H9 (cell line): ENCODE measurements at regions not wholly inside any gene's neighbourhood (a gene's known extent, or its start where the extent isn't known, plus 50 kb on each side); places are given as distances from the start of the nearest gene placed in this dataset.

Experiments
- DNase-seq: peaks from one replicate; pipeline ENCODE4 v3.0.0-alpha.2; 2017
- H2AFZ ChIP-seq: one replicate; pipeline ENCODE4 v1.6.1; 2013; ENCODE audit warnings: mild to moderate bottlenecking, low read length, control low read depth, moderate library complexity
- H2AK5ac ChIP-seq: 2 replicates; pipeline ENCODE4 v1.6.1; 2013; ENCODE audit warnings: low read length, control low read depth, mixed read lengths; ENCODE audit not compliant: insufficient read length
- H2BK120ac ChIP-seq: one replicate; pipeline ENCODE4 v1.6.1; 2013; ENCODE audit warnings: low read depth, mild to moderate bottlenecking, low read length, control low read depth, inconsistent platforms; ENCODE audit not compliant: poor library complexity, severe bottlenecking
- H2BK12ac ChIP-seq: 2 replicates; pipeline ENCODE4 v1.6.1; 2013; ENCODE audit warnings: low read length, control low read depth, mixed read lengths, low read depth; ENCODE audit not compliant: insufficient read length
- H2BK15ac ChIP-seq: 2 replicates; pipeline ENCODE4 v1.6.1; 2013; ENCODE audit warnings: low read depth, low read length, control low read depth
- H2BK20ac ChIP-seq: one replicate; pipeline ENCODE4 v1.6.1; 2013; ENCODE audit warnings: low read depth, mild to moderate bottlenecking, low read length, control low read depth, inconsistent platforms; ENCODE audit not compliant: poor library complexity, severe bottlenecking
- H2BK5ac ChIP-seq: 2 replicates; pipeline ENCODE4 v1.6.1; 2013; ENCODE audit warnings: low read length, control low read depth, mixed read lengths; ENCODE audit not compliant: insufficient read length
- H3K14ac ChIP-seq: 2 replicates; pipeline ENCODE4 v1.6.1; 2013; ENCODE audit warnings: low read length, control low read depth; ENCODE audit not compliant: insufficient read depth
- H3K18ac ChIP-seq: 2 replicates; pipeline ENCODE4 v1.6.1; 2013; ENCODE audit warnings: low read depth, mild to moderate bottlenecking, mixed read lengths, low read length, control low read depth; ENCODE audit not compliant: insufficient read length
- H3K23ac ChIP-seq: 2 replicates; pipeline ENCODE4 v1.6.1; 2013; ENCODE audit warnings: low read length, control low read depth, mixed read lengths, low read depth; ENCODE audit not compliant: insufficient read length
- H3K23me2 ChIP-seq: 2 replicates; pipeline ENCODE4 v1.6.1; 2013; ENCODE audit warnings: low read depth, mild to moderate bottlenecking, mixed read lengths, low read length, control low read depth; ENCODE audit not compliant: insufficient read length, poor library complexity, severe bottlenecking
- H3K27ac ChIP-seq: 2 replicates; pipeline ENCODE4 v1.5.1; 2013; ENCODE audit warnings: low read length, control low read depth, mixed read lengths, low read depth; ENCODE audit not compliant: insufficient read length
- H3K27me3 ChIP-seq: 2 replicates; pipeline ENCODE4 v1.6.1; 2013; ENCODE audit warnings: low read length, control low read depth, inconsistent platforms; ENCODE audit not compliant: insufficient read depth
- H3K4ac ChIP-seq: 2 replicates; pipeline ENCODE4 v1.6.1; 2013; ENCODE audit warnings: low read depth, mild to moderate bottlenecking, control low read depth, inconsistent platforms, low read length, moderate library complexity
- H3K4me1 ChIP-seq: 2 replicates; pipeline ENCODE4 v1.6.1; 2013; ENCODE audit warnings: low read length, control low read depth, inconsistent platforms; ENCODE audit not compliant: insufficient read depth
- H3K4me2 ChIP-seq: 2 replicates; pipeline ENCODE4 v1.6.1; 2013; ENCODE audit warnings: low read length, control low read depth, mixed read lengths; ENCODE audit not compliant: insufficient read length, insufficient read depth
- H3K56ac ChIP-seq: 2 replicates; pipeline ENCODE4 v1.6.1; 2013; ENCODE audit warnings: low read depth, mild to moderate bottlenecking, mixed read lengths, low read length, control low read depth; ENCODE audit not compliant: insufficient read length
- H3K79me1 ChIP-seq: 2 replicates; pipeline ENCODE4 v1.6.1; 2013; ENCODE audit warnings: low read depth, mild to moderate bottlenecking, moderate library complexity, low read length, control low read depth, inconsistent platforms; ENCODE audit not compliant: insufficient read depth, poor library complexity, severe bottlenecking
- H3K79me2 ChIP-seq: 2 replicates; pipeline ENCODE4 v1.6.1; 2013; ENCODE audit warnings: low read length, control low read depth, inconsistent platforms; ENCODE audit not compliant: insufficient read depth
- H3K9ac ChIP-seq: 2 replicates; pipeline ENCODE4 v1.6.1; 2013; ENCODE audit warnings: low read length, control low read depth, mixed read lengths; ENCODE audit not compliant: insufficient read length; ENCODE audit errors: extremely low read depth
- H3K9me3 ChIP-seq: one replicate; pipeline ENCODE4 v1.6.1; 2013; ENCODE audit warnings: low read depth, low read length, inconsistent platforms; ENCODE audit not compliant: control insufficient read depth
- H3T11ph ChIP-seq: one replicate; pipeline ENCODE4 v1.6.1; 2013; ENCODE audit warnings: mild to moderate bottlenecking, low read length, control low read depth, inconsistent platforms
- H4K20me1 ChIP-seq: one replicate; pipeline ENCODE4 v1.6.1; 2013; ENCODE audit not compliant: control insufficient read depth, insufficient read length, insufficient read depth
- H4K5ac ChIP-seq: 2 replicates; pipeline ENCODE4 v1.6.1; 2013; ENCODE audit warnings: low read depth, mild to moderate bottlenecking, mixed read lengths, low read length, control low read depth; ENCODE audit not compliant: insufficient read length
- H4K8ac ChIP-seq: replicated peaks from 2 replicates; pipeline ENCODE4 v1.6.1; 2013; ENCODE audit warnings: low read length, control low read depth, mixed read lengths, low read depth; ENCODE audit not compliant: insufficient read length
- H4K91ac ChIP-seq: 2 replicates; pipeline ENCODE4 v1.6.1; 2013; ENCODE audit warnings: low read depth, mild to moderate bottlenecking, moderate library complexity, mixed read lengths, low read length, control low read depth; ENCODE audit not compliant: insufficient read length
- H3K27ac Mint-ChIP-seq, 3 experiments: 2 replicates in 2 of 3; 3 replicates in 1 of 3; pipeline ENCODE4 v1.8.0; 2020 to 2021; ENCODE audit warnings: mixed read lengths in 3 of 3, mild to moderate bottlenecking in 1 of 3, moderate library complexity in 1 of 3
- H3K27me3 Mint-ChIP-seq: 2 replicates; pipeline ENCODE4 v1.8.0; 2021; ENCODE audit warnings: low read depth, mild to moderate bottlenecking, moderate library complexity, mixed read lengths
- H3K36me3 Mint-ChIP-seq, 3 experiments: 2 replicates in 2 of 3; 3 replicates in 1 of 3; pipeline ENCODE4 v1.8.0; 2020 to 2021; ENCODE audit warnings: low read depth in 3 of 3, mixed read lengths in 3 of 3; ENCODE audit not compliant: insufficient read depth in 1 of 3
- H3K4me1 Mint-ChIP-seq, 2 experiments: 2 replicates each; pipeline ENCODE4 v1.8.0; 2020; ENCODE audit warnings: mixed read lengths in 2 of 2
- H3K4me3 Mint-ChIP-seq, 2 experiments: 2 replicates in 1 of 2; 3 replicates in 1 of 2; pipeline ENCODE4 v1.8.0; 2020 to 2021; ENCODE audit warnings: mild to moderate bottlenecking in 2 of 2, mixed read lengths in 2 of 2, moderate library complexity in 1 of 2
- H3K9me3 Mint-ChIP-seq, 2 experiments: 2 replicates in 1 of 2; 3 replicates in 1 of 2; pipeline ENCODE4 v1.8.0; 2020; ENCODE audit warnings: mild to moderate bottlenecking in 2 of 2, mixed read lengths in 2 of 2, moderate library complexity in 1 of 2
- WGBS: extraction: QIAGEN DNeasy Blood & Tissue Kit; methylation state at CpG from one replicate; pipeline ENCODE4 v1.1.7; 2013; ENCODE audit warnings: missing lambda C conversion rate, low lambda C conversion rate, mixed read lengths; ENCODE audit not compliant: insufficient read length; ENCODE audit errors: extremely low coverage; 5-methylcytosine and 5-hydroxymethylcytosine counted together
- TF ChIP-seq, protein P1 (sequence below): fragments of 200-600 bp; sonication (generic); conservative IDR thresholded peaks from 3 replicates; pipeline ENCODE4 v1.8.0; 2021; ENCODE audit warnings: antibody characterized with exemption, mild to moderate bottlenecking

DNA sequence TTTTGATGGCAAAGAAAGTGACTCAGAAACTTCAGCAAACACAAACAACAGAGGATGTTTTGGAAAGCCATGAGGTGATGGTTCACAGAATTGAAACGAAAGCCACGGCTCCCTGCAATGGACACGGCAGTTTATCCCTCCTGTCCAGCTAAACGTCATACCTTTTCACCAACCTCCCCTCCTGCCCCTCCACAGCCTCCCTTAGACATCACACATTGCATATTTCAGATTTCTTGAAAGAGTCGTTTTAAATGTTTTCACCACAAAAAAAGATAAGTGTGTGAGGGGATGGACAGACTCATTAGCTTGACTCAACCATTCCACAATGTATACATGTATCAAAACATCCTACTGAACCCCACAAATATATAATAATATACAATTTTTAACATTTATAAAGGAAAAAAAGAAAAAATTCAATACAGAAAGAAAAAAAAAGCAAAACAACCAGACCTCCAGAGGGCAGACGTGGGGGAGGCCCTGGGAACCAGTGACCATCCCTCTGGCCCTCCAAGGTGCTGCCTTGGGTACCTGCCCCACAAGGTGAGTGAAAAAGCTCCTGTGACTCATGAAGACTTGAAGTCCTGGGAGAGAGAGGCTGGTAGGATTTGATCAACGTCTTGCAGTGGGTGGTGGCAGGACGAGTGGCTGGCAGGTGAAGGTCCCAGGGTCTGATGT lies 117.2 kb upstream of the THBS2 start:
- no peak overlapping the region for H2AFZ ChIP-seq
- H3K4me3 Mint-ChIP-seq = no peak overlapping the region
- no peaks in the 10 kb centered on the region for H3K23me2 ChIP-seq

More for the DNA sequence above, 117.2 kb upstream of the THBS2 start:
- Mint-ChIP-seq H3K4me1 (peaks cover 0 to 14% of the 10 kb centered on the region in 2 experiments; a peak in 2 of 4 replicates), H3K27ac (no peak overlapping the region), H3K9me3 (peaks cover 11% of the 10 kb centered on the region in 2 experiments; a peak in 2 of 5 replicates), H3K27me3 (no peaks in the 10 kb centered on the region; the same call in 1 of the 2 replicates), H3K36me3 (peaks cover 0 to 6% (median 3%) of the 10 kb centered on the region in 3 experiments; a peak in 2 of 7 replicates)
- no peak overlapping the region for H3K56ac ChIP-seq
- H3K4me2 ChIP-seq = no peak overlapping the region
- H3K14ac ChIP-seq = no peak overlapping the region
- no peaks in the 10 kb centered on the region for H3K27me3 ChIP-seq
- H3K4me1 ChIP-seq = no peaks in the 10 kb centered on the region
- no peak overlapping the region for H3K27ac ChIP-seq
- H3K79me1 ChIP-seq = no peaks in the 10 kb centered on the region
- H2BK5ac ChIP-seq = no peak overlapping the region
- H2AK5ac ChIP-seq = no peak overlapping the region
- H4K8ac ChIP-seq = no peak overlapping the region
- no peak overlapping the region for H3K4ac ChIP-seq
- H4K20me1 ChIP-seq = no peaks in the 10 kb centered on the region
- H4K91ac ChIP-seq = no peak overlapping the region
- no peak overlapping the region for H2BK120ac ChIP-seq
- H3K9ac ChIP-seq = no peak overlapping the region
- no peak overlapping the region for H3T11ph ChIP-seq
- H3K18ac ChIP-seq = no peak overlapping the region
- no CpG with 5 or more reads among the region's 8 CpGs for WGBS
- TF ChIP-seq, protein P1, sequence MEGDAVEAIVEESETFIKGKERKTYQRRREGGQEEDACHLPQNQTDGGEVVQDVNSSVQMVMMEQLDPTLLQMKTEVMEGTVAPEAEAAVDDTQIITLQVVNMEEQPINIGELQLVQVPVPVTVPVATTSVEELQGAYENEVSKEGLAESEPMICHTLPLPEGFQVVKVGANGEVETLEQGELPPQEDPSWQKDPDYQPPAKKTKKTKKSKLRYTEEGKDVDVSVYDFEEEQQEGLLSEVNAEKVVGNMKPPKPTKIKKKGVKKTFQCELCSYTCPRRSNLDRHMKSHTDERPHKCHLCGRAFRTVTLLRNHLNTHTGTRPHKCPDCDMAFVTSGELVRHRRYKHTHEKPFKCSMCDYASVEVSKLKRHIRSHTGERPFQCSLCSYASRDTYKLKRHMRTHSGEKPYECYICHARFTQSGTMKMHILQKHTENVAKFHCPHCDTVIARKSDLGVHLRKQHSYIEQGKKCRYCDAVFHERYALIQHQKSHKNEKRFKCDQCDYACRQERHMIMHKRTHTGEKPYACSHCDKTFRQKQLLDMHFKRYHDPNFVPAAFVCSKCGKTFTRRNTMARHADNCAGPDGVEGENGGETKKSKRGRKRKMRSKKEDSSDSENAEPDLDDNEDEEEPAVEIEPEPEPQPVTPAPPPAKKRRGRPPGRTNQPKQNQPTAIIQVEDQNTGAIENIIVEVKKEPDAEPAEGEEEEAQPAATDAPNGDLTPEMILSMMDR = no peak
- DNase-seq = no peak
- no peaks in the 10 kb centered on the region for H3K9me3 ChIP-seq
- H2BK12ac ChIP-seq = no peak overlapping the region
- H3K79me2 ChIP-seq = no peaks in the 10 kb centered on the region
- no peak overlapping the region for H2BK15ac ChIP-seq
- H3K23ac ChIP-seq = no peak overlapping the region
- no peak overlapping the region for H2BK20ac ChIP-seq
- H4K5ac ChIP-seq = no peak overlapping the region
